EL (cell line): ENCODE measurements at regions not wholly inside any gene's neighbourhood (a gene's known extent, or its start where the extent isn't known, plus 50 kb on each side); places are given as distances from the start of the nearest gene placed in this dataset.

Source experiments
- DNase-seq: peaks from one replicate; pipeline ENCODE4 v3.0.0-alpha.2; 2016

GRCh38 chr5:93929131-93929530, 187.7 kb upstream of the POU5F2 start:
- peak; percentile 34 for DNase-seq

- peak; percentile 25 for DNase-seq
Observed at GRCh38 chr5:93926831-93927620, 185.6 kb upstream of the POU5F2 start.

GRCh38 chr5:93925321-93925720, 183.9 kb upstream of the POU5F2 start:
- peak; percentile 4 for DNase-seq

DNA sequence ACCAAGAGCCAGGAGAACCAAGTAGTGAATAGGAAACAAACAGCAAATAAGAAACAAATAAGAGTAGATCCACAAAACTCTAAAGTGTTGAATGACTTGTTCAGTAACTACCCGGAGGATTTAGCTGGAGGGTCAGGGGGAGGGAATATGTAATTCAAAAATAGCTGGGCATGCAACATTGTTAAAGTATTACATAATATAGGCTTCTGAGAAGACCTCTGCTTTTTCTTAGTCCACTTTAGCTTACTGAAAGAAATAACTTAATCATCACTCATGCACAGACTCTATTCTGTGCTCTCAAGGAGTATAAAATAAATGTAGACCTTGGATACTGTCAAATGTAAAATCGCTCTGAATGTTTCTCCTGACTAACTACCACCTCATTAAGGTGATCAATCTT, 183.2 kb upstream of the POU5F2 start:
- DNase-seq = peak; percentile 18

GRCh38 chr5:93922551-93922950, 181.2 kb upstream of the POU5F2 start:
- no peak for DNase-seq

DNA sequence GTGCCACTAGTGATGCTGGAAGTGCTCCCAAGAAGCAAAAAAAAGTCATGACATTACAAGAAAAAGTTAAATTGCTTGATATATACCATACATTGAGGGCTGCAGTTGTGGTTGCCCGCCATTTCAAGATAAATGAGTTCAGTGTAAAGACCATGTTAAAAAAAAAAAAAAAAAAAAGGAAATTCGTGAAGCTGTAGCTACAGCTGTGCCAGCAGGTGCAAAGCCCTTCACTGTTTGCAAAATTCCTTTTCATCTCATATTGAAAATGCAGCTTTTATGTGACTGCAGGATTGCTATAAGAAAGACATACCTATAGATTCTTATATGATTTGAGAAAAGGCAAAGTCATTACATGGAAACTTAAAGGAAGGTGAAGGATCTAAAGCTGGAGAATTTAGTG, 179.6 kb upstream of the POU5F2 start:
- no peak for DNase-seq

DNA sequence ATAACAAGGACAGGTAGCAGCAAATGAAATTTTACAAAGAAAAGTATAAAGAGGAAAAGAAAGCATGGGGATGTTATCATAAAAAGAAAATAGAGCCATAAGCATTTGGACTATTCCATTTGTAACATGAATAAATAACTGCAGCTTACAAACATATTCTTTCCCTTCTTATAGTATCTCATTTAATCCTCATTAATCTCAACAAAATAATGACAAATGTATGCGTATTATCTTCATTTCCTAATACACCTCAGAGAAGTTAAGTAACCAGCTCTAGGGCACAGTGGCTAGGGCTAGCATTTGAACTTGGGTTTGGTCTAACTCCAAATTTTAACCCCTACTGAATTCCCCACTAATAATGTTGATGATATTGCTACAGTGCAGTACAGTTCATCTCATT, 175.5 kb upstream of the POU5F2 start:
- DNase-seq = no peak

- DNase-seq = peak; percentile 55
Observed at GRCh38 chr5:93915142-93915553, 173.7 kb upstream of the POU5F2 start.

DNA sequence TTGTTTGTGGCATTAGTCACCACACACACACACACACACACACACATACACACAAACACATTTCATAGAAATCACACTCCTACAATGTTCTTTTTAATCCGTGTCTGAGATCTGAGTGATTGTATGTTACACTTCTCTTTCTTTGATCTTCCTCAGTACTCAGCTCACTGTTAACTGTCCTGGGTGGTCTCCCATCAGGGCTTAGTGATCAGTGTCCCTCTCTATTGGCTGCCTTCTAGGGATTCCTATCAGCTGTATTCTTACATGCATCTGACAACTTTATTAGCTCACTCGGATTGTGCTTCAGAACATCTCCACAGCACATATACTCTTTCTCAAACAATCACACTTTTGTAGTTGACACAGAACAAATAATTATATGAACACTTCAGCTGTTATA, 170.2 kb upstream of the POU5F2 start:
- DNase-seq = no peak

GRCh38 chr5:93909356-93909755, 168.0 kb upstream of the POU5F2 start:
- DNase-seq = no peak

GRCh38 chr5:93904917-93905316, 163.5 kb upstream of the POU5F2 start:
- DNase-seq = no peak

GRCh38 chr5:93902288-93902687, 160.9 kb upstream of the POU5F2 start:
- DNase-seq = no peak

- DNase-seq = peak; percentile 18
Observed at GRCh38 chr5:93899026-93899600, 157.7 kb upstream of the POU5F2 start.

GRCh38 chr5:93894601-93895354, 153.4 kb upstream of the POU5F2 start:
- no peak for DNase-seq

- no peak for DNase-seq
Observed at GRCh38 chr5:93893075-93893474, 151.7 kb upstream of the POU5F2 start.

DNA sequence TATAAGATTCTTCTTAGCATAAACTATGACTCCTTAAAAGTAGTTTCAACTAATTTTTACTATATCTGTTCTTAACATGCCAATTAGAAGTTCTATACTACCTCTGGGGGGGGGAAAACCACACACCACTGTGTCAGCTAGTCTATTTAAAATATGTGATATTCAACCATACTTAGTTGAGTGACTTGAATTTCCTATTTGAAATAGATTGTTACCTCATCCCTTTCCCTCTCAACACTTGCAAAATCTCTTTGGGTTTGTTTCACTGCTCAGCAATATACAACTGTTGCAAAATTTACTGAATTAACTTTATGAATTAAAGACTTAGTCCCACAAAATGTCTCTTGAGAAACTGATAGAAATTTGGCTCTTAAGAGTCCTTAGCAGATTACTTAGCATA, 151.1 kb upstream of the POU5F2 start:
- DNase-seq = no peak

DNA sequence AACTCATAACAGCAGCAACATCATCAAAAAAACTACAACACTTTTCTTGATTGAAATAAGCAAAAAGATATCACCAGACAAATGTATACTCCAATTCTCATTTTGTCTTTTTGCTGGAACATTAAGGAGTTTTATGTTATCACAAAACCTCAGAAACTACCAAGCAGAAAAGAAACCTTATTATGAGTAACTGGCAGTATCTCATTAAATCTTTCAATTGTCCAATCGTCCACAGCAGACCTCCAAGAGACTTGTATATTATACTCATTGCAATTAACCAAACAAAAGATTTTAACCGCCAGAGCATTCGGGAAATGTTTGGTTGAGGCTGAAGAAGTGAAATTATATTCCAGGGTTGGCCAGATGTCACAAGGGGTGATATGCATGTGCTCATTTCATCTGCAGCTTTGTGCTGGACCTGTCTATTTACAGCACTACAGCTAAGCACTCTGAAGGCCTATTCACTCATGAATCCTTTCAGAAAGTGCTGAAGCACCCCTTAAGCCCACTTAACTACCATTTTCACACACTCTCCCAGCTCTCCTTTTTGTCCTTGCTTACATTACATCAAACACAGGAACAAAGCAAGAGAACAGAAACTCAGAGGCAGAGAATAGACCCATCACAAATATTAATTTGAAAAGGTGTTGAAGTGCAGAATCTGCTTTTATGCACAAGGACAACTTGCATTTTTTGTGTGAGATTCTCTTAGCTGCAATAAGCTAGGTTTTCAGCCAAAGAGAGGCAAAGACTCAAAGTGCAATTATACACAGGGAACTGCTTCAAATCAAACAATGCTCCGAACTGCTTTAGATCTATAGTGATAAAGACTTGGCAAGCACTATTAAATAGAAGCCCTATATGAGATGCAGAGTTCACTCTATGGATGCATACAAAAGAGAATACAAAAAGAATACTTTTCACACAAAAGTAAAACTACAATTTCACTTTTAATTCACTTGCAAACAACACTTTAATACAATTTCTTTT, 150.4 kb upstream of the POU5F2 start:
- DNase-seq = no peak

DNA sequence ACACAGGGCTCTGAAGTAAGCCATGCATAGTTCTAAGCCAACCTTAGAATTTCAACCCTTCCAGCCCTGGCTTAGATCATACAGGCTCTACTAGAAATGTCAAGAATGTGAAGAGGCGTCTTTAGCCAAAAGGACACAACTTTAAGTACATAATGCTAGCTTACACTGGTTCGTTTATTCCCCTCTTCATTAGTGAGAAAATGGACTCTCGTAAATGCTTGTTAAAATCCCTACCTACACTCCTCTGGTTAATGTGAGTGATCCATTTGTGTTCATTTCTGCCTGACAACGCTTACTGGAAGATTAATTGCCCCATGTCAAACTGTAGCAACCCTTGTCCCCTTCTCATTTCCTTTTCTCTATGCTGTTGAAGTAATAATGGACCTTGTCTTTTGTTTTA, 149.3 kb upstream of the POU5F2 start:
- DNase-seq = no peak

- DNase-seq = no peak
Observed at GRCh38 chr5:93887678-93888077, 146.3 kb upstream of the POU5F2 start.

GRCh38 chr5:93886917-93887361, 145.5 kb upstream of the POU5F2 start:
- peak; percentile 3 for DNase-seq

DNA sequence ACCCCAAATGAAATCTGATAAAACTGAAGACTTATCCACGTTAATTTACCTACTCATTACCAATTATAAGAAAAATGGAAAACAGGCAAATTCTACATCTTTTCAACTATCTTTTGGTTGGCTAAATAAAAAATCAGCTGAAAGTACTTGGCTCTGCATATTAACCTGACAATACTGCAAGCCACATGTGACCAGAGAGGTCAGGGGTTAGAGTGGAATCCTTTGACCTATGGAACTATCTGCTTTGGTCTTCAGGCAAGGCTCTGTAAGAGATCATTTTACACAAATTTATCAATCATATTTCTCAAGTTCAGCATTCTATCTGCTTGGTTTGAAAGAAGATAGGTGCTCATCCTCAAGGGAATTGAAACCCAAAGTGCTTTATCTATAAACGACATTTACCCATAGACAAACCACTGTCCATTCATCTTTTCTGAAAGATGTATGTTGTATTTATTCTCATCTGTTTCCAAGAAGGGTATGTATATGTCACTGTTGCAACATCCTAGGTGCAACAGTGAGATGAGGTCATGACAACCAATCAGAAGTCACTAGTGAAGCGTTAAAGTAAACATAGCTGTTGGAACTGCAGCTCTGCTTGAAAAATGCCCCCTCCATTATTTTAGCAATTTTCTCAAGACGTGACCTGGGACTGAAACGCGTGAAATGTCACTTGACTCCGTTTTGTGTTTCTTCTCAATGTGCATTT, 144.9 kb upstream of the POU5F2 start:
- DNase-seq = no peak

- no peak for DNase-seq
Observed at GRCh38 chr5:93884254-93884653, 142.9 kb upstream of the POU5F2 start.
